ENCODE measurements at regions not wholly inside any gene's neighbourhood (a gene's known extent, or its start where the extent isn't known, plus 50 kb on each side); places are given as distances from the start of the nearest gene placed in this dataset.
"Not testable (repeated sequence)": the region's sequence is repeated elsewhere in the genome, so short reads cannot be mapped to it uniquely, and the experiment has no call there.

DNA sequence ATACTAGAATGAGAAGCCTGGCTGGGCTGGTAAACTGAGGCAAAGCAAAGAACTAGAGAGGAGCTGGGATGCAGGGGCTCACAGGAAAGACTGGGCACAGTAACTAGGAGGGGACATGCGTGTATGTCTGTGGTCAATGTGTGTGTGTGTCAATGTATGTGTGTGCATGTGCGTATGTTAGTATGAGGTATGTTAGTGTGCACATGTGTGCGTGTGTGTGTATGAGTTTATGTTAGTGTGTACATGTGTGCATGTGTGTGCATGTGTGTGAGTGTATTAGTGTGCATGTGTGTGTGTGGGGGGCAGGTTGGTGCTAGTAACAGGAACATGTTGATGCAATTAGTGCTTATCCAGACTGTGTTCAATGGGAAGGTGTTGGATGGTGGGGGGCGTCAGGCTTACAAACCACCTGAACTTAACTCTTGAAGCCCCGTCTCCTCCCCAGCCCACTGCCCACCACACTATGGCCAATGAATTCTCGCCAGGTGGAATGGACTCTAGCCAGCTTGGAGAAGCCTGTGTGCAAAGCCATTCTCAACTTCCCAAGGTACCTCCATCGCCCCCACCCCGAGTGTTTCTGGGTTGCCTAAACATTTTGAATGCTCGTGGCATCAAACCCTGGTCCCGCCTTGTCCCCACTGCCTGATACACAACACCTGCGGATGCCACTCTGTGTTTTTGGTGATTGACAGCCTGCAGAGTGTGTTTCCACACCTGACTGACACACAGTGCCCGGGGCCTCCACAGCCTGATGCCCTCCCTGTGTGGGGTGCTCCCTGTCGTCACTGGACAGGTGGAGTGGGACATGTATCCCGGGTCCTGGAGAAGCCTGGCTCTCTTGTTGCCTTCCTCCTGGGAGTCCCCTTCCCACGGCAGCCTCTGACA lies 90.1 kb upstream of the ASB18 start:
- TF ChIP-seq EZH2 (IDR thresholded peaks at IDR 0.05; ENCODE audit: low read length, unreplicated experiment): no peak
- TF ChIP-seq, protein P1, sequence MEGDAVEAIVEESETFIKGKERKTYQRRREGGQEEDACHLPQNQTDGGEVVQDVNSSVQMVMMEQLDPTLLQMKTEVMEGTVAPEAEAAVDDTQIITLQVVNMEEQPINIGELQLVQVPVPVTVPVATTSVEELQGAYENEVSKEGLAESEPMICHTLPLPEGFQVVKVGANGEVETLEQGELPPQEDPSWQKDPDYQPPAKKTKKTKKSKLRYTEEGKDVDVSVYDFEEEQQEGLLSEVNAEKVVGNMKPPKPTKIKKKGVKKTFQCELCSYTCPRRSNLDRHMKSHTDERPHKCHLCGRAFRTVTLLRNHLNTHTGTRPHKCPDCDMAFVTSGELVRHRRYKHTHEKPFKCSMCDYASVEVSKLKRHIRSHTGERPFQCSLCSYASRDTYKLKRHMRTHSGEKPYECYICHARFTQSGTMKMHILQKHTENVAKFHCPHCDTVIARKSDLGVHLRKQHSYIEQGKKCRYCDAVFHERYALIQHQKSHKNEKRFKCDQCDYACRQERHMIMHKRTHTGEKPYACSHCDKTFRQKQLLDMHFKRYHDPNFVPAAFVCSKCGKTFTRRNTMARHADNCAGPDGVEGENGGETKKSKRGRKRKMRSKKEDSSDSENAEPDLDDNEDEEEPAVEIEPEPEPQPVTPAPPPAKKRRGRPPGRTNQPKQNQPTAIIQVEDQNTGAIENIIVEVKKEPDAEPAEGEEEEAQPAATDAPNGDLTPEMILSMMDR (conservative IDR thresholded peaks at IDR 0.05; ENCODE audit: low read depth, low read length): no peak
- no peak for TF ChIP-seq EZH2phosphoT487 (IDR thresholded peaks at IDR 0.05; ENCODE audit: borderline replicate concordance, low read length)
- Histone ChIP-seq H3K9me3 (ENCODE audit: low read length) (no peaks in the 10 kb centered on the region), H3K27ac (ENCODE audit: low read length) (no peak overlapping the region), H3K27me3 (ENCODE audit: low read length) (no peaks in the 10 kb centered on the region), H3K4me1 (ENCODE audit: insufficient read depth, low read length) (no peaks in the 10 kb centered on the region), H3K9ac (ENCODE audit: low read length) (no peak overlapping the region), H3F3A (ENCODE audit: low read length, unreplicated experiment) (no peaks in the 10 kb centered on the region), H3K9me2 (replicated peaks; ENCODE audit: low read length) (no peaks in the 10 kb centered on the region), H3K36me3 (ENCODE audit: low read depth, low read length) (no peaks in the 10 kb centered on the region), H4K20me1 (ENCODE audit: low read length) (no peaks in the 10 kb centered on the region), H2AFZ (ENCODE audit: low read length) (no peak overlapping the region), H3K79me2 (ENCODE audit: low read length) (no peaks in the 10 kb centered on the region), H3K4me2 (ENCODE audit: low read length) (no peak overlapping the region), H3K4me3 (ENCODE audit: low read length) (no peak overlapping the region)
- ChIA-PET POLR2A (ENCODE audit: unreplicated experiment) (no interaction called here), CTCF (interaction anchor here (0.6 kb wide), 1 partner anchor 11 kb away, joined by 3 read pairs; no protein-coding TSS in a partner anchor)
- no TSS peak for BruUV-seq (replicated peaks)
- intact Hi-C loops (cut with micrococcal nuclease): no loop called here
- ATAC-seq (no peak), DNase-seq (no peak)

DNA sequence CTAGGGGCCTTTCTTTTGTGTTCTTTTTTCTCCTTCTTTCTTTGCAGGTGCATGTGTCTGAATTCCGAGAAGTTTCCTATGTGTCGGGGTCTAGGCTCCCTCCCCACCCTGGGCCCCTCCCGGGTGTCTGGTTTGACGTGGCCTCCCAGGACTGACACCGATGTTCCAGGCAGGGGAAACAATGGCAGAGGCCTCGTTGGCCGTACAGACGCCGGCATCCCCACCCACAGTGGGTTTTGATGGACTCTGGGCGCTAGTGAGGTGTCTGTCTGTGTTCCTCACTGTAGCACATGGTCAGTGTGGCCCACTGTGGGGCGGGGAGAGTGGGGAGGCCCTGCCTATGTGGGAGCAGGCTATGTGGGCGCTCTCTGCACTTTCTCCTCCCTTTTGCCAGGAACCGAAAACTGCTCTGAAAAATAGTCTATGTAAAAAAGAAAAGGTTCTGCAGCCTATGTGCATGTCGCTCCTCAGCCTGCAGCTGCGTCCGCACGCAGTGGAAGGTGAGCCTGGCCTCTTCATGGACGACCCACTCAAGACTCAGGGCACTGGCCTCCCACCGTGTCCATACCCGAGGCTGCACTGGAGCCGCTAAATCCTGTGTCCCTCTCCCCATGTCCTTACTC lies 90.9 kb upstream of the ASB18 start:
- no peak for ATAC-seq
- Histone ChIP-seq H3K4me3 (ENCODE audit: low read length) (no peak overlapping the region), H4K20me1 (ENCODE audit: low read length) (no peaks in the 10 kb centered on the region), H3K27me3 (ENCODE audit: low read length) (no peaks in the 10 kb centered on the region), H3K9me2 (replicated peaks; ENCODE audit: low read length) (no peaks in the 10 kb centered on the region), H2AFZ (ENCODE audit: low read length) (no peak overlapping the region), H3K9ac (ENCODE audit: low read length) (no peak overlapping the region), H3K79me2 (ENCODE audit: low read length) (no peaks in the 10 kb centered on the region), H3K4me2 (ENCODE audit: low read length) (no peak overlapping the region), H3K4me1 (ENCODE audit: insufficient read depth, low read length) (no peaks in the 10 kb centered on the region), H3K27ac (ENCODE audit: low read length) (no peak overlapping the region), H3K36me3 (ENCODE audit: low read depth, low read length) (no peaks in the 10 kb centered on the region), H3K9me3 (ENCODE audit: low read length) (no peaks in the 10 kb centered on the region), H3F3A (ENCODE audit: low read length, unreplicated experiment) (no peaks in the 10 kb centered on the region)
- CTCF ChIA-PET: no interaction called here
- no TSS peak for BruUV-seq (replicated peaks)
- TF ChIP-seq EZH2phosphoT487 (IDR thresholded peaks at IDR 0.05; ENCODE audit: borderline replicate concordance, low read length): no peak
- TF ChIP-seq EZH2 (IDR thresholded peaks at IDR 0.05; ENCODE audit: low read length, unreplicated experiment): no peak
- TF ChIP-seq, protein P1 (conservative IDR thresholded peaks at IDR 0.05; ENCODE audit: low read depth, low read length): no peak
- intact Hi-C loops (cut with micrococcal nuclease): no loop called here
- no peak for DNase-seq
- POLR2A ChIA-PET (ENCODE audit: unreplicated experiment): no interaction called here

DNA sequence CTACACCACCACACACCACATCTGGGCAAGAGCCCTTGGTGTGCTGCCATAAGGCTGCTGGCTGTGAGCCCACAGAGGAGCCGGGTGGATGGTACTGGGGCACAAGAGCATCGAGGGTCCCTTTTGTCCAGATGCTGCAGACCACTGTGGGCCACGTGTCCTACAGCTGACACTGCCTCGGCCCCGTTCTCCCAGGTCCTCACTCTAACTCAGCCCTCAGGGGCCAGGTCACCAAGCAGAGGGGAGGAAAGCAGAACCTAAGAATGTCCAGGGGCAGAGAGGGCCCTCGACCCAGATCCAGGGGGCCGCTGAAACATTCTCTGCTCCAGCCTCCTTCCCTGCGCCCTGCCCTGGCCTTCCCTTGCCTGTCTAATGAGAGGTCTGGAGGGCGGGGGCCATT lies 91.7 kb upstream of the ASB18 start:
- Histone ChIP-seq H3K4me3 (ENCODE audit: low read length) (no peak overlapping the region), H2AFZ (ENCODE audit: low read length) (no peak overlapping the region), H3K9me3 (ENCODE audit: low read length) (no peaks in the 10 kb centered on the region), H3K79me2 (ENCODE audit: low read length) (no peaks in the 10 kb centered on the region), H3K9me2 (replicated peaks; ENCODE audit: low read length) (no peaks in the 10 kb centered on the region), H3K4me2 (ENCODE audit: low read length) (no peak overlapping the region), H3K27ac (ENCODE audit: low read length) (no peak overlapping the region), H3K9ac (ENCODE audit: low read length) (no peak overlapping the region), H3K27me3 (ENCODE audit: low read length) (no peaks in the 10 kb centered on the region), H4K20me1 (ENCODE audit: low read length) (no peaks in the 10 kb centered on the region), H3K4me1 (ENCODE audit: insufficient read depth, low read length) (no peaks in the 10 kb centered on the region), H3K36me3 (ENCODE audit: low read depth, low read length) (no peaks in the 10 kb centered on the region), H3F3A (ENCODE audit: low read length, unreplicated experiment) (no peaks in the 10 kb centered on the region)
- TF ChIP-seq, protein P1 (conservative IDR thresholded peaks at IDR 0.05; ENCODE audit: low read depth, low read length): no peak
- TF ChIP-seq EZH2 (IDR thresholded peaks at IDR 0.05; ENCODE audit: low read length, unreplicated experiment) (no peak), EZH2phosphoT487 (IDR thresholded peaks at IDR 0.05; ENCODE audit: borderline replicate concordance, low read length) (no peak)
- no TSS peak for BruUV-seq (replicated peaks)
- intact Hi-C loops (cut with micrococcal nuclease): no loop called here
- ChIA-PET CTCF (no interaction called here), POLR2A (ENCODE audit: unreplicated experiment) (no interaction called here)
- DNase-seq: no peak
- no peak for ATAC-seq

DNA sequence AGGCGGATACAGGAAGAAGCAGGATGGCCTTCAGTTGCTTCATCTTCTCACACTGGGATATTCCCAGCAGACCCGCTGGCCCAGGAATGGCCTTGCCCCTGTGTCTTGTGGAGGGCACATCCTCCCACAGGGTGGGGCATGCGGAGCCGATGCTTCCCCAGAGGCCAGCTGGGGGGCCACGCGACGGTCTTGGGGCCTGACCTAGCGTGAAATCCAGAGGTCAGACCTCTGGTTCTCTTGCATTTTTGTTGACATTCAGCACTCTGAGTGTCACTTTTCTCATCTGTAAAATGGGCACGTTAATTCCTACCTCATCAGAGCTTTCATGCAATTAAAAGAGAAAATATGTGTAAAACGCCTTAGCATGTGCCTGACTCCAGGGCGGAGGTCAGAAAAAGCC lies 92.1 kb upstream of the ASB18 start:
- intact Hi-C loops (cut with micrococcal nuclease); ATAC-seq; H3K4me3 ChIP-seq (ENCODE audit: low read length); H3K27me3 ChIP-seq (ENCODE audit: low read length); H3K9me3 ChIP-seq (ENCODE audit: low read length); H3K9ac ChIP-seq (ENCODE audit: low read length); H3K27ac ChIP-seq (ENCODE audit: low read length); CTCF ChIA-PET; H2AFZ ChIP-seq (ENCODE audit: low read length); DNase-seq; H3K36me3 ChIP-seq (ENCODE audit: low read depth, low read length); H3F3A ChIP-seq (ENCODE audit: low read length, unreplicated experiment); H3K9me2 ChIP-seq (replicated peaks; ENCODE audit: low read length); H3K79me2 ChIP-seq (ENCODE audit: low read length); H4K20me1 ChIP-seq (ENCODE audit: low read length); H3K4me1 ChIP-seq (ENCODE audit: insufficient read depth, low read length); POLR2A ChIA-PET (ENCODE audit: unreplicated experiment); H3K4me2 ChIP-seq (ENCODE audit: low read length); BruUV-seq (replicated peaks): not testable (repeated sequence)

Measured in PC-3 (cell line).